ENCODE measurements at regions not wholly inside any gene's neighbourhood (a gene's known extent, or its start where the extent isn't known, plus 50 kb on each side); places are given as distances from the start of the nearest gene placed in this dataset.

DNA sequence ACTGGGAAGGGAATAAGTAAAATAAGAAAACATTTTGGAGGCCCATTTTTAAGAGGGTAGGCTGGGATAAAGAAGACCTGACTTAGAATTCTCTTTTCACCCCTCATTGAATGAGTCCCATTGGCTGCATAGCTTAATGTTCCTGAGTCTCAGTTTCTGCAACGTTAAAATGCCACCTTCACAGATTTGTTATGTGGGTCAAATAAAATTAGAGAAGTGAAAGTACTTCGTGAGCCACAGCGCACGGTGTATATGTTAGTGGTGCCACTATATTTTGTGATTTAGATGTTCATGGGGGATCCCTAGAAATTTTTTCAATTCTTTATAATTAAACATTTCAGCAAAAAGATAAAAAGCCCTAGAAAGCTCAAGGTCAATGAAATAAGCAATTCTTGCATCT is 109.2 kb upstream of the HS3ST1 start:
- no peak for DNase-seq (ENCODE audit: low read depth)

DNA sequence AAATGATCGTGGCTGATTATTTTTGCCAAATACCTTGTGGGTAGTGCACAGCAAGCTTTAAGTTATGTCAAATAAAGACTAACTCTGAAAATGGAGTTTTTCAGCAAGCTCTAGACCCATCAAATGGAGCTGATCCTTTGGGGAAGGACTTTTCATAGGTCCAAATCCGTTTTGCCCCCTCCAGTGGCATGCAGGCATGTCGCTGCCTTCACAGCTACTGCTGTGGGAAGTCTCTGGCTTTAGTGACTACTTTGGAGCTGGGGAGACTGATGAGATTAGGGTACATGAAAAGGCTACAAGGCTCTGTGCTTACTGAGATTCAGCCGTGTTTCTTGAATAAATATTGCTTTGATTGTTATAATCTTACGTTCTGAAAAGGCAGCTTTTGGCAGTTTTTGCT is 106.6 kb upstream of the HS3ST1 start:
- DNase-seq (ENCODE audit: low read depth), result no peak

DNA sequence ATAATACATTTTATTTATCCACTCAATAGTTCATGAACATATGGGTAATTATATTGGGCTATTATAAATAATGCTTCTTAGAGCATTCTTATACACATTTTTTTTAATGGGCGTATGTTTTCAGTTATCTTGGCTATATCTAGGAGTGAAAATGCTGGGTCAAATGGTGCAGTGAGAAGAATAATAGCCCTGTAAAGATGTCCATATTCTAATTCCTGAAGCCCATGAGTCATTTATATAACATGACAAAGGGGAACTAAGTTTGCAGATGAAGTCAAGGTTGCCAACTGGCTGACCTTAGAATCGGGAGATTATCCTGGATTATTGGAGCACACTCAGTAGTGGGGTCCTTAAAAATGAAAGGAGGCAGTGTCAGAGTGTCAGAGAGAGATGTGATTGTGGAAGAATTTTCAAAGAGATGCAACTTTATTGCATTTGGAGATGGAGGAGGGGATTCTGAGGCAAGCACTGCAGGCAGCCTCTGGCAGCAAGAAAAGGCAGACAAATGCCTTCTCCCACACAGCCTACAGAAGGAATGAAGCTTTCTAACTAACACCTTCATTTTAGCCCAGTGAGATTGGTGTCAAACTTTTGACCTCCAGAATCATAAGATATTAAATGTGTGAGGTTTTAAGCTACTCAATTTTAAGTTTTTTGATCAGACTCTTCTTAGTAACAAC is 106.1 kb upstream of the HS3ST1 start:
- no peak for DNase-seq (ENCODE audit: low read depth)

DNA sequence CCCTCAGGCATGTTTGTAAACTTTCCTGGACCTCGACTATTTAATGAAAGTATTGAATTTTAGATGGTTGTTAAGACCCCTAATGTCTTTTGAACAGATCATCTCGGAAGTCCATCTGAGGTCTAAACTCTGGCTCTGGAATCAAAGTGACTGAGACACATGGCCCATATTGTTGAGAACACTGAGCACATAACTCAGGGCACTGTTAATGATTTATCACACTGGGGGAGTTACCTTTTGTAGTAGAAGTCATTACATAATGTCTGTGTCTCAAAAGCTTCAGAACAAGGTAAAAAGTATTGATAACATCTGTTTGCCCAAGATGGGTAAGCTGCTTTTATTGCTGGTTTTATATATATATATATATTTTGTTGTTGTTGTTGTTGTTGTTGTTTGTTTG is 103.4 kb upstream of the HS3ST1 start:
- DNase-seq (ENCODE audit: low read depth), result no peak

DNA sequence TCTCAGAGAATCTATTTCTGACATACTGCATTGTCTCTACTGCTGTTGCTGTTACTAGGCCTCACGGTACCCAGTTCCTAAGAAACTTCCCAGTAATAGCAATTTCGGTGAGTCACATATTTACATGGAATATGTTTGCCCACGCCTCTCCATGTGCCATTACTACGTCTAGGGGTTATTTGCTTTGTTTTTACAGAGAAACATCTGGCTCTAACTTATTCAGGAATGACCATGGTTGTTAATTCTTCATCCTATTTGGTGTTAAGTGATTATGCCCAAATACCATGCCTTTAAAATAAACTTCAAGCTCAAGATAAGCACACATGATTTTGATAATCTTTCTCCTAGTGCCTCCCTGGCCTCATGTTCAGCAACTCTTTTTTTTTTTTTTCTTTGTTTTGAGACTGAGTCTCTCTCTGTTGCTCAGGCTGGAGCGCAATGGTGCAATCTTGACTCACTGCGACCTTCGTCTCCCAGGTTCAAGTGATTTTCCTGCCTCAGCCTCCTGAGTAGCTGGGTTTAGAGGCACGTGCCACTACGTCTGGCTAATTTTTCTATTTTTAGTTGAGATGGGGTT is 101.0 kb upstream of the HS3ST1 start:
- peak; percentile 41 for DNase-seq (ENCODE audit: low read depth)

DNA sequence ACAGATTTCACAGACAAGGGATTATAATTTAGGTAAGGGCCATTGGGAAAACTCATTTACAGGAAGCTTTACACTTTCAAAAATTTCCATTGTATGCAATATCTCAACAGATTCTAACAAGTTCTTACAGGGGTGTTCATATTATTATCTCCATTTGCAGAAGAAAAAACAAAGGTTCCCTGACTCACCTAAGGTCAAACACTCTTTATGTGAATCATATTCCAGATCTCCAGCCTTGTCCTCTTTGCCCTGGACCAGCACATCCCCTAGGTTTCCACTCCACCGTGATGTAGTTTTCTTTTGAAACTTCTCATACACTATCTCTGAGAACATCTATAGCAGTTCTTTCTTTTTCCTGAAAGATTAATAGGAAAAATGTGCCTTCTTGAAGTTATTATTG is 96.4 kb upstream of the HS3ST1 start:
- DNase-seq (ENCODE audit: low read depth), result no peak

DNA sequence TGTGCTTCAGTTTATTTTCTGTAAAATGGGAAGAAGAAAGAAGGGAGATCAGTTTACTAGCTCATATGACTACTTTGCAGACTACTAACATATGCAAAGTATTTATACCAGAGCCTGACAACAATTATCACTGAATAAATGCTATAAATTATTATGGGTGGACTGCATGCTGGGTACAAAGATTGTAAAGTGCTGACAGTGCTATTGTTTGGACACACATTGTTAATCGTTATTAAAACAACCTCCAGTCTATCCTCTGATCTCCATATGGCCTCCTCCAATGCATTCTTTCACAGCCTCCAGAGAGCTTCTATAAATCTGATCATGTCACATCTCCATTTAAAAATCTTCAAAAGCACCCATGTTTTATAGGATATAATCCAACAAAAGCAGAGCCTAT is 90.1 kb upstream of the HS3ST1 start:
- DNase-seq (ENCODE audit: low read depth), result no peak

DNA sequence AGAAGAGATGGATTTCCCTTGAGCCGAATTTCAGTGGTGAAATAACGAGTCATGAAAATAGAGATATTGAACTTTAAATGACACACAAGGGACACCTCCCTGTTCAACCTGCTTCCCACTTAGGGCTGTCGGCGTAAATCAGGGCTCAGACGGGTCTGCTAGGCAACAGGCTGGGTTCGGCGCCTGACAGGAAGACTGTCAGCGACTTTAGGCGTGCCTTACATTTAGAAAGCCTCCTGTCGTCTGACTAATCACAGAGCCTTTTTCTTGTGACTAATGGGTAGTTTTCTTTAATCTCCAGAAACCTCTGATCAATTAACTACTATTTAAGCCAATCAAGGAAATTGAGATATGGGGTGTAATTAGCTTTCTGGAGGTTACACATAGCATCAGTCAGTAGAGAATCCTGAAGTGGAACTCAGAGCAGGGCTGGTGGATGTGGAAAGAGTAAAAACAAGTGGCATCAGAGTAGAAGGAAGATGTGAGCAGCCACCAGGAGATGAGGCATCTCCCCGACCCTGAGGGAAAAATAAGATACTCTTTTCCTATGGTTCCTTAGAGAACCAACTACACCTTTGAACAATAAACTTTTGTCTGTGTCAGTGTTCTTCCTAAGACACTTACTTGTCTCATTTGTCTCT is 86.2 kb upstream of the HS3ST1 start:
- no peak for DNase-seq (ENCODE audit: low read depth)

DNA sequence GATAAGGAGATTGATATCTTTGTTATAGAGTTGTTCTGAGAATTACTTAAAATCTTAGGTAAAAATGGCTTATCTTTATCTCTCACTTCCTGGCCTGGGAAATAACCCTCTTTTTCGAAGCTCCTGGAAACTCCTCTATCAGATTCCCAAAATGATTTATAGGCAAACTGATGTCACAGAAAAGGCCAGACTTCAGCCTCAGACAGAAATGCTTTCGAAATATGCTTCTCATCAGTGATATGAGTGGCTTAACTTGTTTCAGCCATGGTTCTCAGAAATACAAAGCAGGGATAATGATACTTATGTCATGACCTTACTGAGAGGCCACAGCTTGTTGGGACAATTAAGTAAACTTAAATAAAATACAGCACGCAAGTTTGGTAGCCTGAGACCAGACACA is 85.3 kb upstream of the HS3ST1 start:
- DNase-seq (ENCODE audit: low read depth), result no peak

DNA sequence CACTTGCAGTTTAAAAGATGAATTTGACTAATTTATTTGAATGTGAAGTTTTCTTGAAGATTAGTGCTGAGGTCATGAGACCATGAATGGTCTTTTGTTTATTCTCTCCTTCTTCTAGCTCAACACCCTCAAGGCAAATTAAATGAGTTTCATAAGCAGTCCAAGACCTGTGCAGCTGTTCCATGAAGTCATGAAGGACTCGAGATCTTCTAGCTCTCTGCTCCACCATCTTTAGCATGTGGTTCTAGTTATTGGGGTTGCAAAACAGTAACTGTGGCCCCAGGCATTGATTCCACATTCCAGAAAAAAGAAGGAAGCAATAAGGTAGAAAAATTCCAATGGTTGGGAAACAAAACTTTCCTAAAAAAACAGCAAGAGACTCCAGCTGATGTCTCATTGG is 84.2 kb upstream of the HS3ST1 start:
- DNase-seq (ENCODE audit: low read depth), result peak; percentile 50

DNA sequence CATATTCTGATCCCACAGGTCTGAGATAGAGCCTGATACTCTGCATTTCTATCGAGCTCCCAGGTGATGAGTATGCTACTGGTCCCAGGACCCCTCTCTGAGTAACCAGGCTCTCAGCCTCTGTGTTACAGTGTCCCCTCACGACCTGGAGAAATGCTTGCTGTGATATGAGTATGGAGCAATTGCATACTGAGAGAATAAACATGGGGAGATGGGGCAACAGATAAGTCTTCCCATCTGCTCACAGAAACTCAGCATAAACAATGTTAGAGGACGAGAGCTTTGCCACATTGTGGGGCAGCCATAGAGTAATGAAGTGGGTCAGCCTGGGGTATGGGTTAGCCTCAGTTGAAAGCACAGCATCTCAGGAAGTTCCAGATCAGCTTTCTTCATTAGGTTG is 82.6 kb upstream of the HS3ST1 start:
- DNase-seq (ENCODE audit: low read depth), result no peak

DNA sequence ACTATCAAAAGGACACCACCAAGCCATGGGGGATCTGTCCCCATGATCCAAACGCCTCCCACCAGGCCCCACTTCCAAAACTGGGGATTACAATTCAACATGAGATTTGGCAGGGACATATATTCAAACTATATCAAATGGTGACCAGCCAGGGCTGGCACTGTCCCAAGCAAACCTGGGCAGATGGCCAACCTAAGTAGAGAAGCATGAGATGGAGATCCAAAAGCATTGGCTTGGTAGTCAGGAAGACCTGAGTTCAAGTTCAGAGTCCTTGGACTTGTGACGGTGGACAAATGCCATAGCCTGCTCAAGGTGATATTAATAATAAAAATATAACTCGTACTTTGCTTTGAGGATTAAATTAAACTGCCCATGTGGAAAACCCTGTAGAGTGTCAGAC is 79.2 kb upstream of the HS3ST1 start:
- no peak for DNase-seq (ENCODE audit: low read depth)

DNA sequence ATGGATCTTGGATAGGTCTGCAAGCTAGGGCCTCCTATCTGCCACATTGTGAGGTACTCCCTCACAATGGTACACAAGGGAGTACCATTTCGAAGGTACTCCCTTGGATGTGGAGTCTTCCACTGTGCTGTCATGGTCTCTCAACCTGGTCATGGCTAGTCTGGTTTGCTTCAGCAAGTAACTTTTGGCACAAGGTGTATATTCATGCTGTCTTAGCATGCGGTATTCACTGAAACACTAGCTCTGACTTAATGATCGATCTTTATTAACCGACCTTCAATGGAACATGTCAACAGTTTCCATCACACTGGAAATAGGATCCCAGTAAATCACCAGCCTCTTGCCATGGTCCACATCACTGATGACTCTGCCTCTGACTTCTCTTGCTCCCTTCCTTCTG is 77.5 kb upstream of the HS3ST1 start:
- no peak for DNase-seq (ENCODE audit: low read depth)

DNA sequence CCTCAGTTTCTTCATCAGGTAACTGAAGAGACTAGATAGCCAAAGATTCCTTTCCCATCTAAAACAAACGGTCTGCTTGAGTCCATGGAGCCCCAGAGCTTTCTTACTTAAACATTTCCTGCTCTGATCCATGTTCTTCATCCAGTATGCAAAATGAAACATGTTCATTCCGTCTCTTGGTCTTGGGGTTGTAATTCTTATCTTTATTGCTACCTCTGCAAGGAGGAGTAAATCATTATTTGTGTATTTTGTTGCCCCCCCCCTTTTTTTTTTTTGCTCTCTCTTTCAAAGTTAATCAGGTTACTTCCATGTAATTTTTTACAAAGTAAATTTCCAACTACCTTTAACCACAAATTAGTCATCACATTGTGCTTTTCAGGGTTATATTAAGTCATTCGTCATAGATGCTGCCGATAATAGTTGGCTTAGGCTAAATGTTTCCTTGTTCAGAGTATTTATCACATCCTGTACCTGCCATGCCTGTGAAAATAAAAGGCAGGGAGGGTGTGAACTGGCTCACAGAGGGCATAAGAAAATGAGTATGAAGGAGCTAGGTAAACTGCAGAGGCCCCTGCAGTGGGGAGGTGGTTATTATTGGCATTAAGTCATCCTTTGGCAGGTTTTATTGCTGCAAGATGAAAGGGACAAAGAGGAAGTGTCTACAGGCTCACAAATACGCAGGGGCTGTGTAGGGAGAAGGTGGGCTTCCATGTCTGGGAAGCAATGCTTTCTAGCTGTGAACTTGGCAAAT is 76.7 kb upstream of the HS3ST1 start:
- peak; percentile 23 for DNase-seq (ENCODE audit: low read depth)

DNA sequence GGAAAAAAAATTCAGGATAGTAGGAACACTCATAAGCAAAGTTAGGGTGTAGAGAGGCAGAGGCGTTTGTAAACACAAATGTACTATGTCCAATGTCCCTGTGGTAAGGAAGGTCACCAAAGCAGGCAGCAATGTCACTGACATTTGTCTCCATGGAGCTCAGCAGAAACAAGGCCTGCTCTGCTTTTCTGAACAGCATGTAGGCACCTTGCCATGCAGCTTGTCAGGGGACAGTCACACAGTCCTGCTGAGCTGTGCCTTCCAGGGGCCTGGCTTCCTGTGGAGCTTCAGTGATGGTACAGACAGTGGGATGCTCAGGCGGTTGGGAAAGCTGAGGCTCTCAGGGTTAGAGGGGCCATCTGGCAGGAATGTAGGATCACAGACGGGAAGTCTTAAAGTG is 74.5 kb upstream of the HS3ST1 start:
- no peak for DNase-seq (ENCODE audit: low read depth)

DNA sequence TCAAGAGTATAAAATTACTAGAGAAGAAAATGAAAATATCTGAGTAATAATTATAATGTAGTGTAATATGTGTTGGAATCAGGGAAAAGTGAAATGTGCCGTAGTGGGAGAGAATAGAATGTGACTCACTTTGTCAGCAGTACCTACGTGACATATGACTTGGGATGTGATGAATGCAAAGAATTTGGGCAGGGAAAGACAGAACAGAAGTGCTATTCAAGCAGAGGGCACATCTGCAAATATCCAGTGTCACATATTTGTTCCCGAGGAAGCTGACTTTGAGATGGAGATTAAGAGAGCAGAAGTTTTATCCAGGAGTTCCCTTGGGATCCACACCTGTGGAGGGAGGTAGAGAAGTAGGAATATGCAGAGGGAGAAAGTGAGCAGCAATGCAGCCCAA is 69.3 kb upstream of the HS3ST1 start:
- no peak for DNase-seq (ENCODE audit: low read depth)

DNA sequence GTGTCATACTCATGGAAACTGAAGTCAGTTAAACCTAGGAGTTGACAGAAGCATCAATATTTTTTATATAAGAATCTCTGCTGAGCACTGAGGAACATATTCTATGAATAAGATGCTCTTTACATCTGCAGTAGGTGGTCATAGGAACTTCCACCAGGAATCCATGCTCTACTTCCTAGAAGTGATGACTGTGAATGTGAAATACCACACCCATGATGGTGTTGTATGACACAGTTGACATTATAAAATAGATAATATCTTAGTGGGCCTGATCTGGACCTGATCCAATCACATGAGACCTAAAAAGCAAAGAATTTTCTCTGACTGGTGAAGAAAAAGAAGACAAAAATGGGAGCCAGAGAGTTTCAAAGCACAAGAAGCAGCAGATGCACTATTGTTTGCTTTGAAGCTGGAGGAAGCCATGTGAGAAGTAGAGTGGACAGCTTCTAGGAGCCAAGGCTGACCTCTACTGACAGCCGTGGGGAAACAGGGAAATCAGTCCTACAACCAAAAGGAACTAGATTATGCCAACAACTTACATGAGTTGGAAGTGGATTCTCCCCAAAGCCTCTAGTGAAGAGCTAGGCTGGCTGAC is 68.6 kb upstream of the HS3ST1 start:
- DNase-seq (ENCODE audit: low read depth), result no peak

DNA sequence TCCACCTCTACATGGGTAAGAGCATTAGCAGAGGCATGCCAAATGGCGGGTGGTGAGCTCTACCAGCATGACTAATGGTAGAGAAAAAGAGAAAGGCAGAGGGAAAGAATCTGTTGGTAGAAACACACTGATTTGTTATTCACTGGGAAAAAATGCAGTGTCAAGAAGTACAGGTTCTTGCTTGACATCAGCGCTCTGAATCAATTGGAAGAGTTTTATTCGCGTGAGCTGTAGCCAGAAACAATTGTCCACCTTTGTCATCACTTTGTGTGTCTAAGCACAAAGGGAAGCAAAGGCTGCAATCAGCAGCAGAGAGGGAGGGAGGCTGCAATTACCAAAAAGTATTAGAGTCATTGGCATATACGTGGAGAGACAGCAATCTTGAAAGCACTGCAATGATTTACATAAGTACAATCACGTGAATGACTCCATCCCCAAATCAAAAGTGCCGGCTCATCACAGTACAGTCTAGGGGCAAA is 67.7 kb upstream of the HS3ST1 start:
- peak; percentile 27 for DNase-seq (ENCODE audit: low read depth)

DNA sequence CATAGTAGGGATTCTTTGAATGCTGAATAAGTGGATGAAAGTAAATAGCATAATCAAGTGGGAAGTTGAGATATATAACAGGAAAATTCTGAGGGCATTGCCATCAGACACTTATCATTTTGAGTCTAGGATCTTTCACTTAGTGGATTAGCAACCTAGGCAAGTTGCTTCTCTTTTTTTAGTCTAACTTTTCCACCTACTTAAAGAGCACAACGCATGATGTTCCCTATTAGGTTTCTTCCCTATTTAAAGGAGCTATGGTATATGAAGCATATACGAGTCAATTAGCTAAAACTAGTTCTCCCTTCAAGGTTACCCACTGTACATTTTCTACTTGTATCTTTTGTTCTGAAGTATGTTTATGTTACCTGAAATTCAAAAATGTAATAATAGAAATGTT is 67.1 kb upstream of the HS3ST1 start:
- no peak for DNase-seq (ENCODE audit: low read depth)

DNA sequence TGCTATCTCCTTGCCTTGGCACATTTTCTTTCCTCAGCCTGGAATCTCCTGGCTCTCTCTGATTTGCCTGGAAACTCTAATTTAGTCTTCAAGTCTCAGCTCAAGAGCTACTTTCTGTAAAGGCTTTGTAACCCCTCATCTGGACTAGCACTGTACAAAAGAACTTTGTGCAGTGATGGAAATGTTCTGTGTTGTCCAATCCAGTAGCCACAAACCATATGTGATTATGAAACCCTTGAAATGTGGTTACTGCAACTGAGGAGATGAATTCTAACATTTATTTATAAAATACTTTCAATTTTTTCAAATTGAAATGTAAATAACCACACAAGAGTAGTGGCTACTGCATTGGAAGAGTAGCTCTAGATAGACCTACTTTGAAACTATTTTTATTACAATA is 66.6 kb upstream of the HS3ST1 start:
- DNase-seq (ENCODE audit: low read depth), result peak; percentile 11

DNA sequence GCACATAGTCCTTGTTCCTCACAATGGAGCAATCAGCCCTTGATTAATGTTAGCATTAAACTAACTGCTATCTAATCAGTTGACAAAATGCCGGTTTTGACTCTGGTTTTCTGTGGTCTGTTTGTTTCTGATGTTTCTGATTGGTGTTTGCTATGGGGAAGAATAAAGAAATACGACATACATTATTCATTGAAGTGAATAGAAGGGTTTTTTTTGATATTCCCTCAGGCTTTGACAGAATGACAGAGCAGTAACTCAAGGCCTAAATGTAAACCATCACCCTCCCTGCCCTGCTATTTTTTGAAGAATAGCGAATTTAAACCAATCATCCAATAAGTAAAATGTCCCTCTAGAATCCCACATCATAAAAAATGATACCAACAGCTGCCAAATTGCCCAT is 65.5 kb upstream of the HS3ST1 start:
- DNase-seq (ENCODE audit: low read depth), result no peak

DNA sequence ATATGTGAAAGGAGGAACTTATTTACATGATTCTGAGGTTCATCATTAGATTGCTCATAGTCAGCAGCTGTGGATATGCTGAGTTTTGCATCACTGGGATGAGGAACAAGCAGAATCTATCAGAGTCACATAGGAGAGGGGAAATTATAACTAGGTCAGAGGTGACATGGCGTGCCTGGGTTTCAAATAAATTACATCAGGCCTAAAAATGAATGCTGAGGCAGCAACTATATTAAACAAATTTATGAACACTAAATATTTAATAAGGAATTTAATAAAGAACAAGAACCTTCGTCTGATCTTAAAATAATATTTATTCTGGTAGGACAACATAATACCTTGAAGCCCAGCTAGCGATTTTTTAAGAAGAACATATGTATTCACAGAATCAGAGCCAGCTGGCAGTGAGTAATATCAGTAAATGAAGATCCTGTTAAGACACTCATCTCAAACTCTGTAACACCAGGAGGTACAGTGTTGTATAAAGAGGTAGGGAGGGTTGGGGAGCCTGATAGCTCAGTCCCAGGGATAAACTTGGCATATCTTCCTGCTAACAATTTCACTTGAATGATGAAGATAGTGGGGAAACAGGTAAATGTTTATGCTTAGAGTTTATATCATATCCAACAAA is 60.9 kb upstream of the HS3ST1 start:
- no peak for DNase-seq (ENCODE audit: low read depth)

Data from RPMI7951 (cell line).